HEK293T (cell line): ENCODE measurements at regions not wholly inside any gene's neighbourhood (a gene's known extent, or its start where the extent isn't known, plus 50 kb on each side); places are given as distances from the start of the nearest gene placed in this dataset.
"Not testable (repeated sequence)": the region's sequence is repeated elsewhere in the genome, so short reads cannot be mapped to it uniquely, and the experiment has no call there.

Source experiments
- CTCF ChIA-PET: fragments of 350-600 bp; formaldehyde crosslinking; extraction: SDS; loops from one replicate; lab custom pipeline; 2021; ENCODE audit warnings: antibody characterized with exemption, inconsistent platforms; lab: Yijun Ruan, JAX
- POLR2A ChIA-PET: fragments of 350-600 bp; formaldehyde crosslinking; extraction: SDS; loops from one replicate; lab custom pipeline; 2020; ENCODE audit warnings: antibody characterized with exemption, inconsistent platforms; lab: Yijun Ruan, JAX
- DNase-seq: peaks from one replicate; pipeline ENCODE4 v3.0.0; 2012; ENCODE audit warnings: mixed read lengths; ENCODE audit errors: extremely low spot score
- ARNT ChIP-seq: fragments of 450-650 bp; IDR thresholded peaks from 2 replicates; pipeline ENCODE4 v1.6.1; 2017; ENCODE audit warnings: mild to moderate bottlenecking
- BHLHE40 ChIP-seq: fragments of 450-650 bp; IDR thresholded peaks from 2 replicates; pipeline ENCODE4 v1.6.1; 2016; ENCODE audit warnings: mild to moderate bottlenecking, moderate library complexity, borderline replicate concordance
- CTBP1 ChIP-seq: fragments of 450-650 bp; IDR thresholded peaks from 2 replicates; pipeline ENCODE4 v1.6.1; 2016; ENCODE audit warnings: borderline replicate concordance
- ELF4 ChIP-seq: fragments of 450-650 bp; IDR thresholded peaks from 2 replicates; pipeline ENCODE4 v1.6.1; 2017; ENCODE audit warnings: antibody characterized with exemption
- FOXA1 ChIP-seq: fragments of 450-650 bp; IDR thresholded peaks from 2 replicates; pipeline ENCODE4 v1.6.1; 2016; ENCODE audit warnings: mild to moderate bottlenecking
- FOXK2 ChIP-seq: fragments of 450-650 bp; IDR thresholded peaks from 2 replicates; pipeline ENCODE4 v1.6.1; 2016; ENCODE audit warnings: mild to moderate bottlenecking
- FOXM1 ChIP-seq: fragments of 450-650 bp; IDR thresholded peaks from 2 replicates; pipeline ENCODE4 v1.6.1; 2017; ENCODE audit warnings: mild to moderate bottlenecking, borderline replicate concordance
- HDGF ChIP-seq: fragments of 450-650 bp; IDR thresholded peaks from 2 replicates; pipeline ENCODE4 v1.6.1; 2017; ENCODE audit warnings: antibody characterized with exemption, borderline replicate concordance
- L3MBTL2 ChIP-seq: fragments of 450-650 bp; conservative IDR thresholded peaks from 2 replicates; pipeline ENCODE4 v1.6.1; 2016; ENCODE audit warnings: mild to moderate bottlenecking
- LEF1 ChIP-seq: fragments of 450-650 bp; IDR thresholded peaks from 2 replicates; pipeline ENCODE4 v1.6.1; 2017; ENCODE audit warnings: mild to moderate bottlenecking, borderline replicate concordance
- NFRKB ChIP-seq: fragments of 450-650 bp; IDR thresholded peaks from 2 replicates; pipeline ENCODE4 v1.6.1; 2016; ENCODE audit warnings: mild to moderate bottlenecking, moderate library complexity
- PKNOX1 ChIP-seq: fragments of 450-650 bp; IDR thresholded peaks from 2 replicates; pipeline ENCODE4 v1.6.1; 2016
- SP1 ChIP-seq: fragments of 450-650 bp; IDR thresholded peaks from 2 replicates; pipeline ENCODE4 v1.6.1; 2017
- SUZ12 ChIP-seq: fragments of 450-650 bp; IDR thresholded peaks from 2 replicates; pipeline ENCODE4 v1.6.1; 2016; ENCODE audit warnings: mild to moderate bottlenecking
- TARDBP ChIP-seq: fragments of 450-650 bp; IDR thresholded peaks from 2 replicates; pipeline ENCODE4 v1.6.1; 2016
- ZNF384 ChIP-seq: fragments of 450-650 bp; IDR thresholded peaks from 2 replicates; pipeline ENCODE4 v1.6.1; 2016

DNA sequence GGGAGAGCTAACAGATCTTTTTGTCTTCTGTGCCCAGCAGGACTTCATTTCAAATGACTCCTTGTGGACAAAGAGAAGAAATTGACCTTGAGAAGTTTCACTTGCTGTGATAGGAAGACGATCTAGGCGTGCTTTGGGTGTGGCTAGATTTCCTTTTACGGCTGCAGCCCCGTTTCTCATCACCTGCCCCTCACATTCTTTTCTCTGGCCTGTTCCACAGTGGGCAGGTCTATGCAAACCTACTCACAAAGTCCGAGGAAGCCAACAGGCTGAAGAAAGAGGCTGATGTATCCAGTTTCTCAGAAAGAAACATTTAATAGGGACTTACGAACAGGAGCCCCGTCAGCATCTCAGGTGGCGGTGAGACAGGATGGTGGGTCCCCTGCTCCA, 231.8 kb downstream of the FGF9 start:
- TF ChIP-seq FOXA1, result no peak
- TF ChIP-seq PKNOX1, result no peak
- no peak for TF ChIP-seq SUZ12
- no peak for TF ChIP-seq FOXK2
- no peak for TF ChIP-seq SP1
- no peak for TF ChIP-seq ELF4
- no peak for TF ChIP-seq L3MBTL2
- TF ChIP-seq CTBP1, result no peak
- TF ChIP-seq FOXM1, result no peak
- no peak for TF ChIP-seq NFRKB
- no peak for TF ChIP-seq ARNT
- TF ChIP-seq TARDBP, result no peak
- TF ChIP-seq BHLHE40, result no peak
- POLR2A ChIA-PET, result no interaction called here
- DNase-seq, result no peak
- CTCF ChIA-PET, result no interaction called here

- CTCF ChIA-PET, result no interaction called here
- TF ChIP-seq FOXA1 (no peak), SP1 (no peak), ZNF384 (no peak)
- POLR2A ChIA-PET, result no interaction called here
- no peak for DNase-seq
Observed at GRCh38 chr13:21905486-21905885, 234.6 kb downstream of the FGF9 start.

DNA sequence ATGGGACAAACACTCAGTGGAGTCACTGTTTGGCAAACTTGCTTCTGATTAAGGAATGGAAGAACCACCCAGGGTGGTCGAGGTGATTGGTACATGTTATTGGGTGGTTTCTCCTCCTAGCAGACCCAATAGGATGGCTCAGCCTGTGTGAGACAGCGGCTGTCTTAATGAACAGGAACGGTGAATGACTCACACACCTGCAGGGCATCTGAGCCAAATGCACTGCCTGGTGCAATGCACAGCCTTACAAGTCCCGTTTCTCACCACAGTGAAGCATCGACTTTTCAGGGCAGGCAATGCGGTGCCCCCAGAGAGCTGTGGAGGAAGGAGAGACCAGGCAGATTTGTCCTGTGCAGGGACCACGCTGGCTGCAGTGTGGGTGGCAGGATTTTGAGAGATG, 238.5 kb downstream of the FGF9 start:
- no peak for TF ChIP-seq NFRKB
- TF ChIP-seq TARDBP, result no peak
- no peak for TF ChIP-seq FOXK2
- ChIA-PET POLR2A (no interaction called here), CTCF (no interaction called here)
- DNase-seq, result no peak

- CTCF ChIA-PET, result no interaction called here
- POLR2A ChIA-PET, result no interaction called here
- TF ChIP-seq NFRKB (no peak), TARDBP (no peak), HDGF (no peak), ARNT (no peak), ELF4 (no peak), FOXA1 (no peak), LEF1 (no peak), PKNOX1 (no peak), FOXM1 (no peak), L3MBTL2 (no peak)
Observed at GRCh38 chr13:21910546-21910945, 239.7 kb downstream of the FGF9 start.

DNA sequence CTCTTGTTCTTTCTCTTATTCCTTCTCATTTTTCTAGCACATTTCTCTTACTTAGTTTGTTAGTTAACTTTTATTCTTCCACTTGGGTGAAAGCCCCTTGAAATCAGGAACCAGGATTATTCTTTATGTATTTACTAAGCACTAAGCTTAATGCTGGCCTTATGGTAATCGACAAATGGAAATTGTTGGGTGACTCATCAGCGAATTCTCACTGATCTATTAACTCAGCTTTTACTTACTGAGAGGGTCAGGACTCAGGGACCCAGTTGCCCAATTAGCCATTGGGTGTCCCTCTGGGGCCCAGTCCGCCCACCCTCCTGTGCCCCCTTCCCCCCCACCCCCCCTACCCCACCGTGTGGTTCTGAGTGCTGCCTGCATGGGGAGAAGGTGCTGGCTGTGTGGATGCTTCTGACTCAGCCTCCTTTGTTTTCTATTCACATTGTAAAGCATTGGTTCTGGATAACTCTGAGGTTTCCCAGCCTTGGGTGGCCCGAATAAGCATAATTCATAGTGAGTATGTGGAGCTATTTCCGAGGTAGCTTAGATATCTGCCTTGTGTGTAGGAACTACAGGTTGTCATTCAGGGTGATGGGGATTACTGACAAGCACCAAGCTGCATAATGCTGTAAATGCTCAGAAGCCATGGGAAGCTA, 240.9 kb downstream of the FGF9 start:
- TF ChIP-seq LEF1, result no peak
- no peak for TF ChIP-seq HDGF
- no peak for TF ChIP-seq SP1
- TF ChIP-seq ZNF384, result no peak
- DNase-seq, result no peak
- ChIA-PET CTCF (interaction anchor here (1.2 kb wide), 1 partner anchor 884 kb away, joined by 3 read pairs; no protein-coding TSS in a partner anchor), POLR2A (no interaction called here)

More at GRCh38 chr13:21910546-21910945, 239.7 kb downstream of the FGF9 start:
- no peak for DNase-seq

GRCh38 chr13:21913010-21913409, 242.1 kb downstream of the FGF9 start:
- CTCF ChIA-PET, result interaction anchor here (0.5 to 1.3 kb wide), 4 partner anchors 16 to 366 kb away, joined by 3 read pairs; no protein-coding TSS in a partner anchor
- TF ChIP-seq ARNT (no peak), L3MBTL2 (no peak)
- peak; percentile 18 for DNase-seq
- POLR2A ChIA-PET, result no interaction called here

- DNase-seq, result no peak
- TF ChIP-seq NFRKB, result no peak
- no peak for TF ChIP-seq SP1
- TF ChIP-seq SUZ12, result no peak
- no peak for TF ChIP-seq FOXM1
- TF ChIP-seq LEF1, result no peak
- no peak for TF ChIP-seq CTBP1
- no peak for TF ChIP-seq ELF4
- TF ChIP-seq HDGF, result no peak
- TF ChIP-seq TARDBP, result no peak
- no peak for TF ChIP-seq ZNF384
- TF ChIP-seq FOXA1, result no peak
- no peak for TF ChIP-seq BHLHE40
- TF ChIP-seq FOXK2, result no peak
- TF ChIP-seq ARNT, result no peak
- ChIA-PET POLR2A (no interaction called here), CTCF (no interaction called here)
Observed at GRCh38 chr13:21917086-21918015, 246.5 kb downstream of the FGF9 start.

- CTCF ChIA-PET, POLR2A ChIA-PET, DNase-seq: not testable (repeated sequence)
Observed at GRCh38 chr13:21920802-21921201, 249.9 kb downstream of the FGF9 start.
